GM18861 (cell line): ENCODE measurements at regions not wholly inside any gene's neighbourhood (a gene's known extent, or its start where the extent isn't known, plus 50 kb on each side); places are given as distances from the start of the nearest gene placed in this dataset.

Experiments used
- ATAC-seq: cut with Tn5 transposase; IDR thresholded peaks from one replicate; pipeline ENCODE4 v1.9.1; 2021; ENCODE audit not compliant: unreplicated experiment

- ATAC-seq, result no peak
These were observed 308.3 kb upstream of the HS3ST1 start for GRCh38 chr4:11736978-11737377.

DNA sequence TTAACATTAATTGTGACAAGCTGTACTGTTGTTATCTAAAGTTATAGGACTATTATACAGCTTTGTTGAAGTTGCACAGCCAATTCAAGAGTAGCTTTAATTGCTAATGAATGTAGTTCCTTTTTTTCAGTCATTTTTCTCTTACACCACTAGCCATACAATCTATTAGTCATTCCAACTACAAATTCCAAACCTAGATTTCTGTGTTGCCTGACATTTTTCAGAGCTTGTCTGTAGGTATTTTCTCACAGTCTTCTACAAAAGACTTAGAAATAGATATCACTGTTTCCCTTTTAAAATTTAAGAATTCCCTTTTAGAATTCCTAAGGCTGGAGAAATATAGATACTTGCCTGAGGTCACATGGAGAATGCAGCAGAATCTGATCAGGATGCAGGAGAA is 307.0 kb upstream of the HS3ST1 start:
- ATAC-seq, result no peak

GRCh38 chr4:11732155-11732554 is 303.5 kb upstream of the HS3ST1 start:
- ATAC-seq, result no peak

GRCh38 chr4:11730545-11730944 is 301.9 kb upstream of the HS3ST1 start:
- ATAC-seq, result no peak

DNA sequence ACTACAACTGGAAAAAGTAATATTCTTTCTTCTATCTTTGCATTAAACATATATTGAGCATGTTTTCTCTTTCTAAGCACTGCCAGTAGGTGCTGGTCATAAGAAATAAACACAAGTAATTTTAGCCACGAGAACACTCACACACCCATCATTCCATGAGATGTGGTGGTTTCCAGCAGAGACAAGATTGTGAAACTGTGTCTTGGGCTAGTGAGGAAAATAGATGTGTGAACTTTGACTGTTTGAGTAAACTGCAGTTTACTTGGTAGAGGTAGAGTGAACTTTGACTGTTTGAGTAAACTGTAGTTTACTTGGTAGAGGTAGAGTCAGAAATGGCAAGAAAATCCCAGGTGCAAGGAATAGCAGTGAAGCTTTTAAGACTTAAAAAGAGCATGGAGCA is 300.9 kb upstream of the HS3ST1 start:
- no peak for ATAC-seq

GRCh38 chr4:11727903-11728564 is 299.3 kb upstream of the HS3ST1 start:
- ATAC-seq, result no peak

DNA sequence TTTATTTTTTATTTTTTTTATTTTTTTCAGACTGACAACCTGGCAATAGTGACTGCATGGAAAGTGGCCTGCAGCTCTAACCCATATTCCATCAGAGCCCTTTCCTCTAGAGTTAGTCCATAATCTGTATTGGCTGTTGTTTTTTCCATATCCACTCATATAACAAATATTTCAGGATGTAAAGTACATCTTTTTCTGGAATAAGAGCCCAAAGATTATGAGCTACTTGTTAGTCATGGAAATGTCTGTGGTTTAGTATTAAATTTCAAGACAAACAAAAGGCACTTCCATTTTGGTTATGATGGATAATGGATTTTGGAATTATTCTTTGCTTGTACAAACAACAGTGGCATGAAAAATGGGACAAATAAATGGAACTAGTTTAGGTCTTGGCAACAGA is 296.0 kb upstream of the HS3ST1 start:
- ATAC-seq, result no peak

DNA sequence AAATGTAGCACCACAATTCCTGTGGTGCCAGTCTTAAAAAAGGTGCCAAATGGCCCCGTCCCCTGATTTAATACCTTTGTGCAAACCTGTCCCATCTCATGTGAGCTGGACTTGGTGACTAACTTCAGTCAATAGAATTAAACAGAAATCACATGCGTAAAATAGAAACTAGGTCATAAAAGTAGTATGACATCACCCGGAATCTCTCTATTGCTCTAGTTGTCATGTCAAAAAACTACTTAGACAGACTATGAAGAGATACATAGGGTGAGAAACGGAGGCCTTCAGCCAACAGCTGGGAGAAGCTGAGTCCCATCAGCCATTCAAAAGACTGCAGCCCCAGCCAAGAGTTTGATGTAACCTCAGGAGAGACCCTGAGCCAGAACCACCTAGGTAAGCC is 293.5 kb upstream of the HS3ST1 start:
- ATAC-seq, result no peak

GRCh38 chr4:11720292-11720691 is 291.6 kb upstream of the HS3ST1 start:
- ATAC-seq, result no peak

DNA sequence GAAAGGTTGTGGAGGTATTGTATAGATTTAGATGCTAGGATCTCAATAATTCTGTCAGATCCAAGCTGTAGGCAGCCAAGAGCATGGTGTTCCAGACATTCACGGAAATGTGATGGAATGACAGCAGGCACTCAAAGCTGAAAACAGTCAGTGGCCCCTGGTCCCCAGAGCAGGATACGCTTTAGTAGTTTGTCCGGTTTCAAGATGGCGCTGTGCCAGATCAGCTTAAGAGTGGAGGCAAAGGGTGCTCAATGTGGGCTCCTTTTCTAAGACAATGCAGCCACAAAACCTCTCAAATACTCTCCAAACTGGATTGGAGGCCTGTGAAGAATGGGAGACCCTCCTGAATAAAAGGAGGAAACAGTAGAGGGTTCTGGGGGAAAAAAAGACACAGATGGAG is 291.2 kb upstream of the HS3ST1 start:
- ATAC-seq, result no peak

GRCh38 chr4:11715753-11716521 is 287.2 kb upstream of the HS3ST1 start:
- ATAC-seq, result no peak

- no peak for ATAC-seq
These were observed 281.9 kb upstream of the HS3ST1 start for GRCh38 chr4:11710453-11711093.

DNA sequence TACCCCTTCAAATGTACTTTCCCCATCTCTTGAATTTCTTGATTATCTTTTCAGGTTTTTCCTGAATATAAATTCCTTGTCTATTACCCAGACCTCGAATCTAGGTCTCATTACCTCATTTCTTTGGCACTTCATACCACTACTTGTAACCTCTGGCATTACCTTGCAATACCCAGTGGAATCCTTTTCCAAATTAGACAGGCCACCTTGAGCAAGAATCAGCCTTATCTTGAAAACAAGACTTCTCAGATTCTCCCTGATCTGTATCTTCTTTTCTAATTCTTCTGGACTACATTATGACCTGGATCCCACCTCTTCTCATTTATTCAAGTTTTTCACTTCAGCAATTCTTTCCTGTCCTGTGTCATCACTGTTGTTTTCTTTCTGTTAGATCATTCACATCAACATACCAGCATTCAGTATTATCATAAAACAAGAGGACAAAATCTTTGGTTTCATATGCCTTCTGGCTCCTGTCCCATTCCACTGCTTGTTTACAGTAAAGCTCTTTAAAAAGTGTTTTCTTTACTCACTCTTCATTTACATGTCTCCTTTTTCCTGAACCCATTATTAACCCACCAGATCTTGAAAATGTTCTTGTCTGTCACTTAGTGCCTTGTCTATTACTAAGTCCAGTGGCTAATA is 275.6 kb upstream of the HS3ST1 start:
- ATAC-seq, result no peak

DNA sequence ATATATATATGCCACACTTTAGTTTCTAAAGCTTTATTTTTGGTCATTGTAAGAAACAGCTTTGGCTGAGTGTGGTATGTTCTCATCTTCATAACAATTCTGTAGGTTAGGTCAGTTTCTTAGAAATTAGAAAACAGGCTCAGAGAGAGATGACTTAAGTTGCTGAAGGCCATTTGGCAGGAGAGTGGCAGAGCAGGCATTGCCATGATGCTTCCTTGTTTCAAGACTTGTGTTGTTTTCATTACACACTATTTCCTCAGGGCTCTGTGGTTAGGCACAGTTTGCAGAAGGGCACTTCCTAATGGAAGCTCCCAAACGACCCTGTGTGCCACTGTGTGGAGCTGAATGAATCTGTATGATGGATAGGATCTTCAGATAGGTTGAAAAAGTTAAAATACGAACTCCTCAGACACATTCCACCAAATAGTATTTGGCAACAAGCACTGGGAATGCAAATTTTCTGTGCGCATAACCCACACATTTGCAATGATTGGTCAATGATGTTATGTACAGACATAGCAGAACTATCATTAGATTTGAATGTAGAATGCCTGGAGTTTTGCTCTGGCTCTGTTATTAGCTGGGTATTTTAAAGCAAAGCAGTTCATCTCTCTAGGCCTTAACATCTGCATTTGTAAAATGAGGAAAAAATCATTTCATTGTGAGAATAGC is 274.3 kb upstream of the HS3ST1 start:
- no peak for ATAC-seq

GRCh38 chr4:11701966-11702725 is 273.5 kb upstream of the HS3ST1 start:
- no peak for ATAC-seq

- ATAC-seq, result no peak
These were observed 272.1 kb upstream of the HS3ST1 start for GRCh38 chr4:11700751-11701226.

DNA sequence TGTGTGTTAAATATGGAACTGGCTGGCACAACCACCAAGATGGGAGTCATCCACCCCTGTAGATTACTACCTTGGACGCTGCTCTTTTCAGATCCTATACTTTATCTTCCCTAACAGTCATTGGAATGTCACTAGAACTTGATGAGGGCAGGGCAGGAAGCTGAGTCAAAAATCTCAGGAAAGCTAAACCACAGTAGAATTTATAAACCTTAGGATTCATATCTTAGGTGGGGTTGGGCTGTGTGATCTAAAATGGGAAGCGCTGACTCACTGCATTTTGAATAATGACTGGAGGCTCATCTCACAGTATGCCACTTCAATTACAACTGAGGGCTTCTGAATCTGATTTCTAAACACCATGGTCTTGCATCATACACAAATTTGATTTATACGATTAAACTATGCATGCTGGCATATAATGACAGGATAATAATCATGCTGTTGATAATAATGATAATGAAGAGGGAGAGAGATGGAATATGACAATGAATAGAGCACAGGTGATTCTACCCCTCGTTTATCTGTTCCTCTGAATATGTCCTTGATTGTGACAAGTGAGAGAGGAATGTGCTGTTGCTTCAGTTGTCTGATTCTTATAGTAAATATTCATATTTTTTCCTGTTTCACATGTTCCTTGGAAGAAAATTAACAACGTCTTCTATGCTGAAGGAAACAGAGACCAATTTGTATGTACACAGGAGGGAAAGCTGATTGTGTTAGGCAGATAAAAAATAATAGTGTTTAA is 270.3 kb upstream of the HS3ST1 start:
- ATAC-seq, result no peak

DNA sequence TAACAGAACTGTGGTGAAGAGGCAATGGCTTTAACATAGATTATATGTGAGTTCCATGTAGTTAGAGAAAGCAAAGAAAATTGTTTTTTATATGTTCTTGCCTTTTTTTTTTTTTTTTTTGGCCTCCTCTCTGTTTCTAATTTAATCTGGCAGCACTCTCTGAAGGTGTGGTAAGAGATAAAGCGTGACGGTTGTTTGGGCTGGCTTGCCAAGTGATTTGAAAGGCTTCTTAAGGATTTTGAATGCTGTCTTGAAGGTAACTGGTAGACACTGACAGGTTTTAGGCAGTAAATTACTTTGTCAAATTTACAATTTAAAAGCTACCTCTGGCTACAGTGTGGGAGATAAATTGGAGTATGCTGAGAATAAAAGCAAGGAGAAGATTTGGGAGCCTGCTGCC is 269.3 kb upstream of the HS3ST1 start:
- no peak for ATAC-seq

- ATAC-seq, result no peak
These were observed 265.0 kb upstream of the HS3ST1 start for GRCh38 chr4:11693693-11694092.

GRCh38 chr4:11691236-11691635 is 262.5 kb upstream of the HS3ST1 start:
- ATAC-seq, result no peak
